ENCODE measurements at regions not wholly inside any gene's neighbourhood (a gene's known extent, or its start where the extent isn't known, plus 50 kb on each side); places are given as distances from the start of the nearest gene placed in this dataset.

GRCh38 chr11:26144911-26145310 lies 187.0 kb upstream of the ANO3 start:
- no peak overlapping the region for H3K4me3 ChIP-seq (ENCODE audit: low read depth, low read length, poor library complexity, severe bottlenecking)

GRCh38 chr11:26149585-26149984 lies 182.3 kb upstream of the ANO3 start:
- Histone ChIP-seq H3K4me1 (ENCODE audit: insufficient read depth, low read length, poor library complexity, severe bottlenecking) (no peaks in the 10 kb centered on the region), H4K20me1 (ENCODE audit: insufficient read depth, low read length) (no peaks in the 10 kb centered on the region), H2AFZ (ENCODE audit: low read length) (no peak overlapping the region), H3K9me3 (ENCODE audit: low read length) (no peaks in the 10 kb centered on the region), H3K36me3 (ENCODE audit: insufficient read depth, low read length) (no peaks in the 10 kb centered on the region), H3K4me2 (ENCODE audit: low read length) (no peak overlapping the region), H3K27ac (ENCODE audit: low read depth, low read length, poor library complexity, severe bottlenecking) (no peak overlapping the region), H3K79me2 (ENCODE audit: insufficient read depth, low read depth, low read length) (no peaks in the 10 kb centered on the region), H3K4me3 (ENCODE audit: low read depth, low read length, poor library complexity, severe bottlenecking) (no peak overlapping the region), H3K9me2 (ENCODE audit: insufficient read depth, low read length) (no peaks in the 10 kb centered on the region)
- no peak for DNase-seq (ENCODE audit: low spot score)
- ChIA-PET CTCF (ENCODE audit: unreplicated experiment) (no interaction called here), POLR2A (no interaction called here)
- intact Hi-C loops (cut with micrococcal nuclease; ENCODE audit: unreplicated experiment): no loop called here
- TF ChIP-seq CTCF (conservative IDR thresholded peaks at IDR 0.05; ENCODE audit: low read length) (no peak), EZH2phosphoT487 (IDR thresholded peaks at IDR 0.05; ENCODE audit: borderline replicate concordance, low read depth, low read length) (no peak)
- BruUV-seq (replicated peaks): no TSS peak

More at GRCh38 chr11:26144911-26145310, 187.0 kb upstream of the ANO3 start:
- DNase-seq (ENCODE audit: low spot score): no peak
- POLR2A ChIA-PET: interaction anchor here (1.1 to 2.1 kb wide), 2 partner anchors 12 to 163 kb away, joined by 3 to 14 read pairs; no protein-coding TSS in a partner anchor
- Histone ChIP-seq H3K27ac (ENCODE audit: low read depth, low read length, poor library complexity, severe bottlenecking) (no peak overlapping the region), H4K20me1 (ENCODE audit: insufficient read depth, low read length) (no peaks in the 10 kb centered on the region), H3K36me3 (ENCODE audit: insufficient read depth, low read length) (no peaks in the 10 kb centered on the region), H3K79me2 (ENCODE audit: insufficient read depth, low read depth, low read length) (no peaks in the 10 kb centered on the region), H3K4me2 (ENCODE audit: low read length) (no peak overlapping the region), H3K9me2 (ENCODE audit: insufficient read depth, low read length) (no peaks in the 10 kb centered on the region), H3K9me3 (ENCODE audit: low read length) (no peaks in the 10 kb centered on the region), H3K4me1 (ENCODE audit: insufficient read depth, low read length, poor library complexity, severe bottlenecking) (no peaks in the 10 kb centered on the region), H2AFZ (ENCODE audit: low read length) (no peak overlapping the region; the same call in 1 of the 2 replicates)
- CTCF ChIA-PET (ENCODE audit: unreplicated experiment): no interaction called here
- no peak for TF ChIP-seq CTCF (conservative IDR thresholded peaks at IDR 0.05; ENCODE audit: low read length)
- no peak for TF ChIP-seq EZH2phosphoT487 (IDR thresholded peaks at IDR 0.05; ENCODE audit: borderline replicate concordance, low read depth, low read length)
- intact Hi-C loops (cut with micrococcal nuclease; ENCODE audit: unreplicated experiment): no loop called here
- no TSS peak for BruUV-seq (replicated peaks)

GRCh38 chr11:26150031-26150430 lies 181.9 kb upstream of the ANO3 start:
- intact Hi-C loops (cut with micrococcal nuclease; ENCODE audit: unreplicated experiment): no loop called here
- Histone ChIP-seq H3K4me1 (ENCODE audit: insufficient read depth, low read length, poor library complexity, severe bottlenecking) (no peaks in the 10 kb centered on the region), H2AFZ (ENCODE audit: low read length) (no peak overlapping the region), H3K9me3 (ENCODE audit: low read length) (no peaks in the 10 kb centered on the region), H3K36me3 (ENCODE audit: insufficient read depth, low read length) (no peaks in the 10 kb centered on the region), H3K27ac (ENCODE audit: low read depth, low read length, poor library complexity, severe bottlenecking) (no peak overlapping the region), H3K79me2 (ENCODE audit: insufficient read depth, low read depth, low read length) (no peaks in the 10 kb centered on the region), H3K4me2 (ENCODE audit: low read length) (no peak overlapping the region), H3K9me2 (ENCODE audit: insufficient read depth, low read length) (no peaks in the 10 kb centered on the region), H4K20me1 (ENCODE audit: insufficient read depth, low read length) (no peaks in the 10 kb centered on the region), H3K4me3 (ENCODE audit: low read depth, low read length, poor library complexity, severe bottlenecking) (no peak overlapping the region)
- TF ChIP-seq CTCF (conservative IDR thresholded peaks at IDR 0.05; ENCODE audit: low read length): no peak
- TF ChIP-seq EZH2phosphoT487 (IDR thresholded peaks at IDR 0.05; ENCODE audit: borderline replicate concordance, low read depth, low read length): no peak
- POLR2A ChIA-PET: no interaction called here
- BruUV-seq (replicated peaks): no TSS peak
- no peak for DNase-seq (ENCODE audit: low spot score)
- CTCF ChIA-PET (ENCODE audit: unreplicated experiment): no interaction called here
